Trophoblast cell (in vitro differentiated cells and primary cell): ENCODE measurements at regions not wholly inside any gene's neighbourhood (a gene's known extent, or its start where the extent isn't known, plus 50 kb on each side); places are given as distances from the start of the nearest gene placed in this dataset.
A peak's percentile ranks its signal among the peaks of the same experiment; 100 is the strongest.

ENCODE experiments used
- DNase-seq, 2 donors: peaks; one replicate each; pipeline ENCODE4 v3.0.0-alpha.2; 2016
- H2AFZ ChIP-seq: 2 replicates; pipeline ENCODE4 v1.6.1; 2013; ENCODE audit warnings: low read length, moderate library complexity, mild to moderate bottlenecking; ENCODE audit not compliant: insufficient read depth, poor library complexity
- H2AK5ac ChIP-seq: 2 replicates; pipeline ENCODE4 v1.6.1; 2013; ENCODE audit warnings: mild to moderate bottlenecking, low read length
- H2BK120ac ChIP-seq: 2 replicates; pipeline ENCODE4 v1.6.1; 2013; ENCODE audit warnings: low read length, mild to moderate bottlenecking, moderate library complexity; ENCODE audit not compliant: insufficient read depth, poor library complexity
- H2BK12ac ChIP-seq: 2 replicates; pipeline ENCODE4 v1.6.1; 2013; ENCODE audit warnings: mild to moderate bottlenecking, low read length, moderate library complexity
- H2BK5ac ChIP-seq: 2 replicates; pipeline ENCODE4 v1.6.1; 2013; ENCODE audit warnings: low read length, low read depth, moderate library complexity, mild to moderate bottlenecking; ENCODE audit not compliant: poor library complexity
- H3K14ac ChIP-seq: 2 replicates; pipeline ENCODE4 v1.6.1; 2013; ENCODE audit warnings: mild to moderate bottlenecking, low read length
- H3K18ac ChIP-seq: 2 replicates; pipeline ENCODE4 v1.6.1; 2013; ENCODE audit warnings: mild to moderate bottlenecking, low read length
- H3K23ac ChIP-seq: 2 replicates; pipeline ENCODE4 v1.6.1; 2013; ENCODE audit warnings: low read length
- H3K27ac ChIP-seq: 2 replicates; pipeline ENCODE4 v1.5.1; 2013; ENCODE audit warnings: low read depth, mild to moderate bottlenecking, inconsistent platforms, low read length, moderate library complexity
- H3K27me3 ChIP-seq: 2 replicates; pipeline ENCODE4 v1.6.1; 2013; ENCODE audit warnings: inconsistent platforms, mild to moderate bottlenecking, low read length, moderate library complexity; ENCODE audit not compliant: insufficient read depth
- H3K36me3 ChIP-seq, 2 experiments: 1 replicate in 1 of 2; 2 replicates in 1 of 2; pipeline ENCODE4 v1.6.1; 2013; ENCODE audit warnings: low read length in 2 of 2, mild to moderate bottlenecking in 2 of 2, moderate library complexity in 1 of 2; ENCODE audit not compliant: insufficient read depth in 2 of 2, control insufficient read depth in 1 of 2
- H3K4ac ChIP-seq: 2 replicates; pipeline ENCODE4 v1.6.1; 2013; ENCODE audit warnings: low read depth, mild to moderate bottlenecking, low read length, moderate library complexity
- H3K4me1 ChIP-seq, 2 experiments: 1 replicate in 1 of 2; 2 replicates in 1 of 2; pipeline ENCODE4 v1.6.1; 2013; ENCODE audit warnings: low read length in 2 of 2, mild to moderate bottlenecking in 2 of 2, moderate library complexity in 1 of 2; ENCODE audit not compliant: insufficient read depth in 2 of 2, control insufficient read depth in 1 of 2
- H3K4me2 ChIP-seq: 2 replicates; pipeline ENCODE4 v1.6.1; 2013; ENCODE audit warnings: inconsistent platforms, mild to moderate bottlenecking, low read length, moderate library complexity
- H3K4me3 ChIP-seq: 2 replicates; pipeline ENCODE4 v1.5.1; 2013; ENCODE audit warnings: mild to moderate bottlenecking, low read depth, low read length, inconsistent platforms
- H3K79me1 ChIP-seq: one replicate; pipeline ENCODE4 v1.6.1; 2013; ENCODE audit warnings: low read length
- H3K79me2 ChIP-seq: 2 replicates; pipeline ENCODE4 v1.6.1; 2013; ENCODE audit warnings: low read length, mild to moderate bottlenecking; ENCODE audit not compliant: control insufficient read depth, insufficient read depth, poor library complexity
- H3K9ac ChIP-seq: 2 replicates; pipeline ENCODE4 v1.6.1; 2013; ENCODE audit warnings: mild to moderate bottlenecking, low read length
- H3K9me3 ChIP-seq: 2 replicates; pipeline ENCODE4 v1.6.1; 2013; ENCODE audit warnings: low read depth, mild to moderate bottlenecking, control low read depth, inconsistent platforms, low read length; ENCODE audit not compliant: insufficient read depth
- H4K12ac ChIP-seq: 2 replicates; pipeline ENCODE4 v1.6.1; 2013; ENCODE audit warnings: low read depth, mild to moderate bottlenecking, low read length, moderate library complexity
- H4K8ac ChIP-seq: 2 replicates; pipeline ENCODE4 v1.6.1; 2013; ENCODE audit warnings: low read depth, mild to moderate bottlenecking, low read length, moderate library complexity
- H4K91ac ChIP-seq: one replicate; pipeline ENCODE4 v1.6.1; 2013; ENCODE audit warnings: low read depth, mild to moderate bottlenecking, low read length, moderate library complexity
- WGBS: extraction: QIAGEN DNeasy Blood & Tissue Kit; methylation state at CpG from one replicate; pipeline ENCODE4 v1.1.7; 2013; ENCODE audit warnings: missing lambda C conversion rate; ENCODE audit not compliant: insufficient read length, insufficient coverage; ENCODE audit errors: extremely low coverage; 5-methylcytosine and 5-hydroxymethylcytosine counted together

GRCh38 chr5:9699681-9700080, 69.5 kb upstream of the TAS2R1 start:
- Histone ChIP-seq H3K18ac (no peak overlapping the region), H3K27ac (peak overlapping the region; percentile 75)
- no CpG with 5 or more reads among the region's 3 CpGs for WGBS

GRCh38 chr5:9698841-9699240, 68.7 kb upstream of the TAS2R1 start:
- no CpG with 5 or more reads among the region's 2 CpGs for WGBS
- Histone ChIP-seq H2BK5ac (no peak overlapping the region), H3K79me1 (peaks cover 12% of the 10 kb centered on the region), H3K23ac (no peak overlapping the region), H2BK12ac (no peak overlapping the region), H3K36me3 (no peaks in the 10 kb centered on the region), H2BK120ac (no peak overlapping the region), H3K4me2 (peak overlapping the region; percentile 40), H3K9me3 (no peaks in the 10 kb centered on the region), H3K79me2 (no peaks in the 10 kb centered on the region), H2AFZ (no peak overlapping the region), H3K4me1 (peaks cover 7 to 9% of the 10 kb centered on the region in 2 experiments), H3K27me3 (no peaks in the 10 kb centered on the region), H3K4me3 (no peak overlapping the region), H3K4ac (no peak overlapping the region), H4K91ac (no peak overlapping the region), H2AK5ac (no peak overlapping the region), H3K27ac (peak overlapping the region; percentile 76), H4K12ac (no peak overlapping the region), H4K8ac (no peak overlapping the region), H3K14ac (no peak overlapping the region), H3K18ac (no peak overlapping the region), H3K9ac (no peak overlapping the region)
- no peak for DNase-seq

More at GRCh38 chr5:9699681-9700080, 69.5 kb upstream of the TAS2R1 start:
- Histone ChIP-seq H3K4me3 (no peak overlapping the region), H2BK12ac (no peak overlapping the region), H2BK120ac (no peak overlapping the region), H4K8ac (no peak overlapping the region), H3K9me3 (no peaks in the 10 kb centered on the region), H3K79me1 (peaks cover 12% of the 10 kb centered on the region), H3K27me3 (no peaks in the 10 kb centered on the region), H2BK5ac (no peak overlapping the region), H3K4me1 (peaks cover 7 to 9% of the 10 kb centered on the region in 2 experiments), H2AFZ (no peak overlapping the region), H3K79me2 (no peaks in the 10 kb centered on the region), H3K23ac (no peak overlapping the region), H3K9ac (no peak overlapping the region), H3K4me2 (no peak overlapping the region), H4K12ac (no peak overlapping the region), H3K14ac (no peak overlapping the region), H3K36me3 (no peaks in the 10 kb centered on the region), H2AK5ac (no peak overlapping the region), H3K4ac (no peak overlapping the region), H4K91ac (no peak overlapping the region)
- no peak for DNase-seq

DNA sequence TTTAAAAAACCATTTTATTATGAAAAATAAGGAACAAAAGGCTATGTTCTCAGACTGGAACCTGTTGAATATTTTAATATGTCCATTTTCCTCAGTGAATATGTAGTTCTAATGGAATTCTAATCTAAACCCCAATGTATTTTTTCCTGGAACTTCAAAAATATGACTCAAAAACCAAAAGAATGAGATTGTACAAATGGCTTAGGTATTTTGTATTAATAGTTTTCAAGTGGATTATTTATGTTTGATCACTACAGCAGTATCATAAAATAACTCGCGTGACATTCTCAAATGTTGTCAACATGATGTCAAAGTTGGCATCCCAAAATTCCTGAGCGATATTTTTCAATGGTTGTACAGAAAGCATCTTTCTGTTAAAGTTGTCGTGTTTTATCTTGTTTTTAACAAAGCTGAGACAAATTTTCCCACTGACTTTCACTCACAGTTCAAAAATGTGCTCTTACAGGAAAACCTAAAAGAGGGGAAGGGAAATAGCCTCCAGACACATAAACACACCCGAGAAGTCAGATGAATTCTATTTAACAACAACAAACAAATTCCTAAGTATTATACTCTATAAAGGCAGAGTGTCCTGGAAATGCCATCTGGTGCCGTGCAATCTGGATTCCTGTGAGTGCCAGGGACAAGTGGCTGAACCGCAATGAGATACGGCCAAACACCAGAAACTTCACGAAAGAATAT, 68.1 kb upstream of the TAS2R1 start:
- Histone ChIP-seq H3K9me3 (no peaks in the 10 kb centered on the region), H2AFZ (no peak overlapping the region), H3K79me1 (peaks cover 12% of the 10 kb centered on the region), H2AK5ac (no peak overlapping the region), H3K4me3 (no peak overlapping the region), H3K4ac (no peak overlapping the region), H3K27me3 (no peaks in the 10 kb centered on the region), H3K79me2 (no peaks in the 10 kb centered on the region), H2BK5ac (no peak overlapping the region), H3K4me1 (peaks cover 5 to 9% of the 10 kb centered on the region in 2 experiments), H3K36me3 (no peaks in the 10 kb centered on the region), H4K91ac (no peak overlapping the region), H4K8ac (no peak overlapping the region), H2BK120ac (no peak overlapping the region), H4K12ac (no peak overlapping the region), H3K27ac (peak overlapping the region; percentile 76), H3K9ac (no peak overlapping the region), H3K14ac (no peak overlapping the region), H3K18ac (no peak overlapping the region), H3K23ac (no peak overlapping the region), H3K4me2 (peak overlapping the region; percentile 45), H2BK12ac (peak overlapping the region; percentile 32)
- no CpG with 5 or more reads among the region's 9 CpGs for WGBS
- DNase-seq, result peak; percentile 51 to 80

GRCh38 chr5:9692576-9692975, 62.4 kb upstream of the TAS2R1 start:
- Histone ChIP-seq H3K79me1 (peaks cover 3% of the 10 kb centered on the region), H3K36me3 (no peaks in the 10 kb centered on the region), H3K4me2 (no peak overlapping the region), H3K4me1 (no peaks in the 10 kb centered on the region), H4K91ac (no peak overlapping the region), H3K27ac (no peak overlapping the region), H4K12ac (no peak overlapping the region), H2BK5ac (no peak overlapping the region), H2BK120ac (peak overlapping the region; percentile 18), H3K9me3 (peaks cover 3% of the 10 kb centered on the region), H3K79me2 (no peaks in the 10 kb centered on the region), H2AK5ac (no peak overlapping the region), H2AFZ (no peak overlapping the region), H2BK12ac (no peak overlapping the region), H3K4ac (no peak overlapping the region), H3K27me3 (no peaks in the 10 kb centered on the region), H3K23ac (no peak overlapping the region), H3K18ac (no peak overlapping the region), H3K14ac (no peak overlapping the region), H4K8ac (no peak overlapping the region), H3K4me3 (no peak overlapping the region), H3K9ac (no peak overlapping the region)
- WGBS, result no CpG with 5 or more reads among the region's 3 CpGs
- no peak for DNase-seq
